B cell (primary cell): ENCODE measurements at regions not wholly inside any gene's neighbourhood (a gene's known extent, or its start where the extent isn't known, plus 50 kb on each side); places are given as distances from the start of the nearest gene placed in this dataset.

Experiments
- ATAC-seq: fragments of 200-7000 bp; cut with Tn5 transposase; one replicate; pipeline ENCODE4 v1.10.0; 2021; ENCODE audit warnings: low read depth, mild to moderate bottlenecking, moderate number of reproducible peaks, moderate library complexity
- CTCF ChIA-PET: fragments of 350-600 bp; sonication (Branson Sonifier 250); formaldehyde crosslinking; loops from one replicate; lab custom pipeline; 2021; ENCODE audit warnings: antibody characterized with exemption, inconsistent platforms; lab: Charles Lee
- POLR2A ChIA-PET: fragments of 350-600 bp; sonication (Branson Sonifier 250); formaldehyde crosslinking; loops from one replicate; lab custom pipeline; 2021; ENCODE audit warnings: antibody characterized with exemption; lab: Charles Lee
- DNase-seq: peaks from one replicate; pipeline ENCODE4 v3.0.0; 2013
- H2AFZ ChIP-seq: 2 replicates; pipeline ENCODE4 v1.6.1; 2012; ENCODE audit warnings: mild to moderate bottlenecking, low read depth, low read length; ENCODE audit not compliant: insufficient read depth, poor library complexity, severe bottlenecking
- H3K27ac ChIP-seq, 2 donors: 1 replicate in 1 of 2; 2 replicates in 1 of 2; pipeline ENCODE4 v1.5.1; 2012 to 2013; ENCODE audit warnings: low read length in 2 of 2, mild to moderate bottlenecking in 2 of 2, moderate library complexity in 1 of 2
- H3K27me3 ChIP-seq, 4 experiments: fragments of 200-600 bp in 1 of 4; sonication (generic) in 1 of 4; replicated peaks in 1 of 4; 1 replicate in 2 of 4; 2 replicates in 2 of 4; pipeline versions ENCODE4 v1.6.1 to v1.7.0; 2013 to 2016; ENCODE audit warnings: low read length in 3 of 4, mild to moderate bottlenecking in 2 of 4, mixed read lengths in 1 of 4, moderate library complexity in 1 of 4; ENCODE audit not compliant: insufficient read depth in 4 of 4, control insufficient read depth in 3 of 4; ENCODE audit errors: control extremely low read depth in 1 of 4
- H3K36me3 ChIP-seq, 2 experiments: replicated peaks in 1 of 2; 1 replicate in 1 of 2; 2 replicates in 1 of 2; pipeline versions ENCODE4 v1.6.1 to v1.7.1; 2013; ENCODE audit warnings: low read length in 1 of 2; ENCODE audit not compliant: insufficient read depth in 2 of 2, control insufficient read depth in 1 of 2; ENCODE audit errors: control extremely low read depth in 1 of 2, extremely low read depth in 1 of 2
- H3K4me1 ChIP-seq, 2 donors: fragments of 200-600 bp in 1 of 2; sonication (generic) in 1 of 2; 1 replicate in 1 of 2; 2 replicates in 1 of 2; pipeline versions ENCODE4 v1.5.1 to v1.6.1; 2013 to 2017; ENCODE audit warnings: low read length in 2 of 2; ENCODE audit not compliant: control insufficient read depth in 2 of 2, insufficient read depth in 2 of 2
- H3K4me2 ChIP-seq: replicated peaks from 2 replicates; pipeline ENCODE3; 2012; ENCODE audit warnings: mild to moderate bottlenecking, low read depth, low read length; ENCODE audit not compliant: poor library complexity, severe bottlenecking
- H3K4me3 ChIP-seq, 5 experiments: fragments of 200-600 bp in 1 of 5; sonication (generic) in 1 of 5; 1 replicate in 3 of 5; 2 replicates in 2 of 5; pipeline versions ENCODE4 v1.5.1 to v1.7.0; 2011 to 2016; ENCODE audit warnings: low read length in 4 of 5, mild to moderate bottlenecking in 4 of 5, low read depth in 2 of 5, control low read depth in 1 of 5, moderate library complexity in 1 of 5; ENCODE audit not compliant: insufficient read depth in 1 of 5; ENCODE audit errors: control extremely low read depth in 1 of 5, extremely low read depth in 1 of 5
- H3K79me2 ChIP-seq: fragments of 200-600 bp; sonication (generic); one replicate; pipeline ENCODE4 v1.6.0; 2016; ENCODE audit warnings: low read length; ENCODE audit not compliant: control insufficient read depth, insufficient read depth
- H3K9ac ChIP-seq: fragments of 200-600 bp; sonication (generic); 2 replicates; pipeline ENCODE4 v1.6.1; 2017; ENCODE audit warnings: mild to moderate bottlenecking, low read length, moderate library complexity
- H3K9me3 ChIP-seq, 3 donors: one replicate each; pipeline versions ENCODE4 v1.6.1 to v1.7.1; 2013; ENCODE audit warnings: low read length in 2 of 3; ENCODE audit not compliant: control insufficient read depth in 2 of 3, insufficient read depth in 1 of 3; ENCODE audit errors: control extremely low read depth in 1 of 3
- H4K20me1 ChIP-seq: 2 replicates; pipeline ENCODE4 v1.6.0; 2012; ENCODE audit warnings: mild to moderate bottlenecking, low read length; ENCODE audit not compliant: insufficient read depth, control insufficient read depth, poor library complexity, severe bottlenecking
- H3K27ac Mint-ChIP-seq: one replicate; pipeline ENCODE4 v1.8.0; 2021; ENCODE audit warnings: mixed read lengths
- H3K27me3 Mint-ChIP-seq: one replicate; pipeline ENCODE4 v1.8.0; 2021; ENCODE audit warnings: mixed read lengths
- H3K4me1 Mint-ChIP-seq: one replicate; pipeline ENCODE4 v1.8.0; 2021; ENCODE audit warnings: mixed read lengths
- H3K4me3 Mint-ChIP-seq: one replicate; pipeline ENCODE4 v1.8.0; 2021; ENCODE audit warnings: mixed read lengths
- H3K9me3 Mint-ChIP-seq: one replicate; pipeline ENCODE4 v1.8.0; 2022; ENCODE audit warnings: mixed read lengths; ENCODE audit not compliant: insufficient read depth
- CTCF ChIP-seq: fragments of 200-600 bp; IDR thresholded peaks from one replicate; pipeline ENCODE4 v1.8.0; 2022; ENCODE audit warnings: antibody characterized with exemption, mild to moderate bottlenecking
- EZH2 ChIP-seq: IDR thresholded peaks from 2 replicates; pipeline ENCODE4 v1.6.1; 2012; ENCODE audit warnings: borderline replicate concordance, low read depth, mild to moderate bottlenecking, moderate library complexity, low read length; ENCODE audit not compliant: insufficient read depth, poor library complexity, severe bottlenecking
- WGBS: methylation state at CpG from one replicate; pipeline ENCODE4 v1.1.5; 2013; ENCODE audit warnings: missing lambda C conversion rate; ENCODE audit not compliant: insufficient coverage; 5-methylcytosine and 5-hydroxymethylcytosine counted together
- intact Hi-C: fragments of 100-400 bp; cut with micrococcal nuclease; formaldehyde crosslinking; loops from one replicate; pipeline ENCODE4 v1.10.0; 2022

GRCh38 chr13:67619995-67620380 is 389.9 kb upstream of the PCDH9 start:
- Mint-ChIP-seq H3K27ac (no peak overlapping the region), H3K4me3 (no peak overlapping the region), H3K27me3 (no peaks in the 10 kb centered on the region), H3K9me3 (peaks cover 2% of the 10 kb centered on the region), H3K4me1 (no peaks in the 10 kb centered on the region)
- ATAC-seq (no peak), DNase-seq (no peak)
- Histone ChIP-seq H3K4me1 (no peaks in the 10 kb centered on the region), H3K4me2 (no peak overlapping the region), H3K27ac (no peak overlapping the region), H2AFZ (no peak overlapping the region), H3K27me3 (no peaks in the 10 kb centered on the region), H3K4me3 (no peak overlapping the region), H3K79me2 (no peaks in the 10 kb centered on the region), H4K20me1 (no peaks in the 10 kb centered on the region), H3K9ac (no peak overlapping the region), H3K36me3 (no peaks in the 10 kb centered on the region), H3K9me3 (peaks cover 0 to 2% (median 0%) of the 10 kb centered on the region in 3 donors)
- intact Hi-C loops = no loop called here
- WGBS = 100% methylated on average over 1 of the region's 2 CpGs
- ChIA-PET CTCF (no interaction called here), POLR2A (no interaction called here)
- no peak for TF ChIP-seq EZH2
- no peak for TF ChIP-seq CTCF

- Histone ChIP-seq H3K27me3 (no peaks in the 10 kb centered on the region), H3K4me3 (no peak overlapping the region), H2AFZ (no peak overlapping the region), H4K20me1 (no peaks in the 10 kb centered on the region), H3K4me1 (no peaks in the 10 kb centered on the region), H3K36me3 (no peaks in the 10 kb centered on the region), H3K27ac (no peak overlapping the region), H3K9me3 (peaks cover 0 to 2% (median 0%) of the 10 kb centered on the region in 3 donors), H3K4me2 (no peak overlapping the region), H3K9ac (no peak overlapping the region), H3K79me2 (no peaks in the 10 kb centered on the region)
- no peak overlapping the region for H3K27ac Mint-ChIP-seq
- ChIA-PET POLR2A (no interaction called here), CTCF (no interaction called here)
- no peak for ATAC-seq
- peaks cover 2% of the 10 kb centered on the region for H3K9me3 Mint-ChIP-seq
- H3K27me3 Mint-ChIP-seq = no peaks in the 10 kb centered on the region
- TF ChIP-seq EZH2 (no peak), CTCF (no peak)
- H3K4me1 Mint-ChIP-seq = no peaks in the 10 kb centered on the region
- intact Hi-C loops = no loop called here
- H3K4me3 Mint-ChIP-seq = no peak overlapping the region
- DNase-seq = no peak
Measured at GRCh38 chr13:67619351-67619994, 389.3 kb upstream of the PCDH9 start.
